OCI-LY1 (cell line): ENCODE measurements at regions not wholly inside any gene's neighbourhood (a gene's known extent, or its start where the extent isn't known, plus 50 kb on each side); places are given as distances from the start of the nearest gene placed in this dataset.

Experiments used
- H2AFZ ChIP-seq: fragments of 200-600 bp; sonication (generic), shearing (Covaris generic); 2 replicates; pipeline ENCODE4 v1.6.0; 2014; ENCODE audit warnings: antibody characterized with exemption, mild to moderate bottlenecking, low read length
- H3F3A ChIP-seq: fragments of 200-600 bp; sonication (generic), shearing (Covaris generic); 2 replicates; pipeline ENCODE4 v1.6.0; 2014; ENCODE audit warnings: mild to moderate bottlenecking, antibody characterized with exemption, low read length, moderate library complexity; ENCODE audit not compliant: insufficient read depth
- H3K27ac ChIP-seq: fragments of 200-600 bp; sonication (generic); 2 replicates; pipeline ENCODE4 v1.5.1; 2014; ENCODE audit warnings: low read length, mixed run types, mild to moderate bottlenecking, low read depth; ENCODE audit not compliant: poor library complexity, severe bottlenecking
- H3K27me3 ChIP-seq: fragments of 200-600 bp; sonication (generic); 2 replicates; pipeline ENCODE4 v1.6.0; 2014; ENCODE audit warnings: antibody characterized with exemption, mild to moderate bottlenecking, low read length, moderate library complexity; ENCODE audit not compliant: insufficient read depth
- H3K36me3 ChIP-seq: fragments of 200-600 bp; sonication (generic); 2 replicates; pipeline ENCODE4 v1.6.1; 2014; ENCODE audit warnings: mild to moderate bottlenecking, antibody characterized with exemption, low read length, moderate library complexity, mixed read lengths; ENCODE audit not compliant: insufficient read depth
- H3K4me1 ChIP-seq: fragments of 200-600 bp; sonication (generic); 2 replicates; pipeline ENCODE4 v1.5.1; 2014; ENCODE audit warnings: mild to moderate bottlenecking, low read length, moderate library complexity; ENCODE audit not compliant: insufficient read depth, severe bottlenecking
- H3K4me2 ChIP-seq: fragments of 200-600 bp; sonication (generic), shearing (Covaris generic); 2 replicates; pipeline ENCODE4 v1.6.1; 2014; ENCODE audit warnings: low read length
- H3K4me3 ChIP-seq: fragments of 200-600 bp; sonication (generic); 2 replicates; pipeline ENCODE4 v1.5.1; 2014; ENCODE audit warnings: low read length, low read depth, mild to moderate bottlenecking, mixed read lengths; ENCODE audit not compliant: poor library complexity, severe bottlenecking
- H3K79me2 ChIP-seq: fragments of 200-600 bp; shearing (Covaris generic); 2 replicates; pipeline ENCODE4 v1.6.1; 2016; ENCODE audit warnings: mixed run types, low read length, mixed read lengths; ENCODE audit not compliant: insufficient read depth
- H3K9ac ChIP-seq: fragments of 200-600 bp; sonication (generic), shearing (Covaris generic); 2 replicates; pipeline ENCODE4 v1.6.1; 2014; ENCODE audit warnings: mild to moderate bottlenecking, low read length, mixed read lengths
- H3K9me2 ChIP-seq: fragments of 200-600 bp; sonication (generic), shearing (Covaris generic); 2 replicates; pipeline ENCODE4 v1.6.1; 2014; ENCODE audit warnings: low read depth, mild to moderate bottlenecking, low read length, mixed read lengths
- H3K9me3 ChIP-seq: fragments of 200-600 bp; shearing (Covaris generic); 2 replicates; pipeline ENCODE4 v1.6.1; 2014; ENCODE audit warnings: low read length, mixed read lengths
- H4K20me1 ChIP-seq: fragments of 200-600 bp; sonication (generic), shearing (Covaris generic); 2 replicates; pipeline ENCODE4 v1.6.0; 2016; ENCODE audit warnings: mild to moderate bottlenecking, low read length; ENCODE audit not compliant: insufficient read depth
- CTCF ChIP-seq: fragments of 200-600 bp; sonication (generic), shearing (Covaris generic); IDR thresholded peaks from 2 replicates; pipeline ENCODE4 v1.5.1; 2017; ENCODE audit warnings: mild to moderate bottlenecking, antibody characterized with exemption, low read length, moderate library complexity, mixed read lengths
- EZH2 ChIP-seq: fragments of 200-600 bp; sonication (generic), shearing (Covaris generic); IDR thresholded peaks from 2 replicates; pipeline ENCODE4 v1.8.0; 2017; ENCODE audit warnings: borderline replicate concordance, mixed run types, mild to moderate bottlenecking, antibody characterized with exemption, low read length, moderate library complexity, mixed read lengths

- Histone ChIP-seq H3K4me2 (no peak overlapping the region), H3K27ac (no peak overlapping the region), H4K20me1 (no peaks in the 10 kb centered on the region), H3K36me3 (no peaks in the 10 kb centered on the region), H3K9me2 (no peaks in the 10 kb centered on the region), H3K9ac (no peak overlapping the region), H3K27me3 (no peaks in the 10 kb centered on the region), H3F3A (no peaks in the 10 kb centered on the region), H3K9me3 (no peaks in the 10 kb centered on the region), H2AFZ (no peak overlapping the region), H3K4me1 (no peaks in the 10 kb centered on the region), H3K4me3 (no peak overlapping the region), H3K79me2 (no peaks in the 10 kb centered on the region)
- TF ChIP-seq EZH2 (no peak), CTCF (no peak)
These were observed 558.5 kb upstream of the CFAP20DC start for GRCh38 chr3:59608356-59608755.

- Histone ChIP-seq H2AFZ (no peak overlapping the region), H3K79me2 (no peaks in the 10 kb centered on the region), H3K36me3 (no peaks in the 10 kb centered on the region), H3K27ac (no peak overlapping the region), H3K9me2 (no peaks in the 10 kb centered on the region), H3K4me2 (no peak overlapping the region), H3K9me3 (no peaks in the 10 kb centered on the region), H3K27me3 (no peaks in the 10 kb centered on the region), H3K4me1 (no peaks in the 10 kb centered on the region), H3K9ac (no peak overlapping the region), H3F3A (no peaks in the 10 kb centered on the region), H4K20me1 (no peaks in the 10 kb centered on the region), H3K4me3 (no peak overlapping the region)
- TF ChIP-seq EZH2 (no peak), CTCF (no peak)
These were observed 557.8 kb upstream of the CFAP20DC start for GRCh38 chr3:59607656-59608055.

GRCh38 chr3:59606638-59607266 lies 556.9 kb upstream of the CFAP20DC start:
- no peak overlapping the region for H3K27ac ChIP-seq
- no peak overlapping the region for H3K4me2 ChIP-seq
- H3K9me3 ChIP-seq: no peaks in the 10 kb centered on the region
- no peaks in the 10 kb centered on the region for H3K27me3 ChIP-seq
- TF ChIP-seq CTCF: no peak
- no peak for TF ChIP-seq EZH2
- no peak overlapping the region for H3K4me3 ChIP-seq
- no peaks in the 10 kb centered on the region for H3K9me2 ChIP-seq
- no peaks in the 10 kb centered on the region for H3F3A ChIP-seq
- no peaks in the 10 kb centered on the region for H3K36me3 ChIP-seq
- no peaks in the 10 kb centered on the region for H3K79me2 ChIP-seq
- no peak overlapping the region for H2AFZ ChIP-seq
- H4K20me1 ChIP-seq: no peaks in the 10 kb centered on the region
- no peak overlapping the region for H3K9ac ChIP-seq
- H3K4me1 ChIP-seq: no peaks in the 10 kb centered on the region
